ENCODE measurements at regions not wholly inside any gene's neighbourhood (a gene's known extent, or its start where the extent isn't known, plus 50 kb on each side); places are given as distances from the start of the nearest gene placed in this dataset.

GRCh38 chr9:82320566-82320965 is 332.0 kb downstream of the SPATA31D1 start:
- no peaks in the 10 kb centered on the region for H3K27me3 ChIP-seq (ENCODE audit: insufficient read depth in 3 of 3, low read length in 2 of 3)
- peaks cover 5% of the 10 kb centered on the region for H3K9me3 ChIP-seq
- DNase-seq (no peak), ATAC-seq (no peak)
- H3K27ac ChIP-seq: no peak overlapping the region
- no peaks in the 10 kb centered on the region for H3K36me3 ChIP-seq (ENCODE audit: insufficient read depth in 1 of 2, low read depth in 1 of 2)
- H3K4me3 ChIP-seq: no peak overlapping the region
- intact Hi-C loops (cut with DNase I): no loop called here
- WGBS, 3 donors: 47 to 62% (median 50%) methylated on average over 1 of the region's 1 CpG
- TF ChIP-seq CTCF (IDR thresholded peaks at IDR 0.05): no peak
- H3K4me1 ChIP-seq: no peaks in the 10 kb centered on the region

GRCh38 chr9:82325907-82326306 is 337.3 kb downstream of the SPATA31D1 start:
- peaks cover 5% of the 10 kb centered on the region for H3K9me3 ChIP-seq
- 95 to 97% (median 95%) methylated on average over 2 of the region's 2 CpGs for WGBS, 3 donors

GRCh38 chr9:82327641-82328040 is 339.1 kb downstream of the SPATA31D1 start:
- intact Hi-C loops (cut with DNase I): no loop called here
- WGBS, 3 donors: 92 to 97% (median 94%) methylated on average over 2 of the region's 2 CpGs

More at GRCh38 chr9:82325907-82326306, 337.3 kb downstream of the SPATA31D1 start:
- no peak overlapping the region for H3K27ac ChIP-seq
- DNase-seq (no peak), ATAC-seq (no peak)
- H3K4me1 ChIP-seq: no peaks in the 10 kb centered on the region
- H3K36me3 ChIP-seq (ENCODE audit: insufficient read depth in 1 of 2, low read depth in 1 of 2): no peaks in the 10 kb centered on the region
- no peak for TF ChIP-seq CTCF (IDR thresholded peaks at IDR 0.05)
- intact Hi-C loops (cut with DNase I): no loop called here
- H3K4me3 ChIP-seq: no peak overlapping the region
- no peaks in the 10 kb centered on the region for H3K27me3 ChIP-seq (ENCODE audit: insufficient read depth in 3 of 3, low read length in 2 of 3)

GRCh38 chr9:82331079-82331478 is 342.5 kb downstream of the SPATA31D1 start:
- peaks cover 14% of the 10 kb centered on the region for H3K4me1 ChIP-seq
- H3K27ac ChIP-seq: no peak overlapping the region
- 48 to 57% (median 56%) methylated on average over 2 of the region's 2 CpGs for WGBS, 3 donors
- DNase-seq (no peak), ATAC-seq (no peak)
- no peaks in the 10 kb centered on the region for H3K36me3 ChIP-seq (ENCODE audit: insufficient read depth in 1 of 2, low read depth in 1 of 2)
- no peak for TF ChIP-seq CTCF (IDR thresholded peaks at IDR 0.05)
- no peak overlapping the region for H3K4me3 ChIP-seq
- intact Hi-C loops (cut with DNase I): no loop called here
- H3K27me3 ChIP-seq (ENCODE audit: insufficient read depth in 3 of 3, low read length in 2 of 3): no peaks in the 10 kb centered on the region
- H3K9me3 ChIP-seq: no peaks in the 10 kb centered on the region

More at GRCh38 chr9:82327641-82328040, 339.1 kb downstream of the SPATA31D1 start:
- Histone ChIP-seq H3K9me3 (peaks cover 5% of the 10 kb centered on the region), H3K27me3 (ENCODE audit: insufficient read depth in 3 of 3, low read length in 2 of 3) (no peaks in the 10 kb centered on the region), H3K4me1 (peaks cover 11% of the 10 kb centered on the region), H3K27ac (no peak overlapping the region), H3K4me3 (no peak overlapping the region), H3K36me3 (ENCODE audit: insufficient read depth in 1 of 2, low read depth in 1 of 2) (no peaks in the 10 kb centered on the region)
- DNase-seq (no peak), ATAC-seq (no peak)
- no peak for TF ChIP-seq CTCF (IDR thresholded peaks at IDR 0.05)

Data from psoas muscle (tissue), 7 donors.